ENCODE measurements at regions not wholly inside any gene's neighbourhood (a gene's known extent, or its start where the extent isn't known, plus 50 kb on each side); places are given as distances from the start of the nearest gene placed in this dataset.
A peak's percentile ranks its signal among the peaks of the same experiment; 100 is the strongest.

GRCh38 chr3:102225407-102226132 is 209.2 kb upstream of the ZPLD1 start:
- Histone ChIP-seq H3K27me3 (replicated peaks; ENCODE audit: insufficient read depth) (no peaks in the 10 kb centered on the region), H3K4me3 (no peak overlapping the region), H3K9me3 (no peaks in the 10 kb centered on the region), H3K4me1 (replicated peaks) (peaks cover 3% of the 10 kb centered on the region), H3K36me3 (no peaks in the 10 kb centered on the region), H3K27ac (no peak overlapping the region)
- TF ChIP-seq POLR2A (IDR thresholded peaks at IDR 0.05) (no peak), POLR2AphosphoS5 (IDR thresholded peaks at IDR 0.05) (peak; percentile 26), CTCF (IDR thresholded peaks at IDR 0.05) (peak in 3 of 4 experiments; percentile 61 to 76 (median 75))
- WGBS: 14% methylated on average over 1 of the region's 1 CpG
- intact Hi-C loops (cut with DNase I): loop anchor here (2.0 kb wide), 1 partner anchor 417 kb away; no protein-coding TSS in a partner anchor
- peak; percentile 18 for DNase-seq (ENCODE audit: low spot score)

GRCh38 chr3:102226463-102226862 is 208.4 kb upstream of the ZPLD1 start:
- Histone ChIP-seq H3K36me3 (no peaks in the 10 kb centered on the region), H3K27me3 (replicated peaks; ENCODE audit: insufficient read depth) (no peaks in the 10 kb centered on the region), H3K9me3 (no peaks in the 10 kb centered on the region), H3K4me1 (replicated peaks) (peaks cover 3% of the 10 kb centered on the region), H3K27ac (no peak overlapping the region), H3K4me3 (no peak overlapping the region)
- intact Hi-C loops (cut with DNase I): no loop called here
- no peak for DNase-seq (ENCODE audit: low spot score)
- WGBS: 100% methylated on average over 1 of the region's 1 CpG
- TF ChIP-seq POLR2AphosphoS5 (IDR thresholded peaks at IDR 0.05) (no peak), CTCF (IDR thresholded peaks at IDR 0.05) (no peak), POLR2A (IDR thresholded peaks at IDR 0.05) (no peak)

- WGBS: 19% methylated on average over 7 of the region's 7 CpGs
- intact Hi-C loops (cut with DNase I): no loop called here
- no peaks in the 10 kb centered on the region for H3K27me3 ChIP-seq (replicated peaks; ENCODE audit: insufficient read depth)
Measured at GRCh38 chr3:102229062-102229655, 205.7 kb upstream of the ZPLD1 start.

GRCh38 chr3:102230057-102230456 is 204.8 kb upstream of the ZPLD1 start:
- Histone ChIP-seq H3K27ac (no peak overlapping the region), H3K27me3 (replicated peaks; ENCODE audit: insufficient read depth) (no peaks in the 10 kb centered on the region), H3K4me3 (no peak overlapping the region), H3K36me3 (no peaks in the 10 kb centered on the region), H3K4me1 (replicated peaks) (peaks cover 3% of the 10 kb centered on the region), H3K9me3 (no peaks in the 10 kb centered on the region)
- WGBS: 97% methylated on average over 2 of the region's 2 CpGs
- no peak for DNase-seq (ENCODE audit: low spot score)
- TF ChIP-seq POLR2AphosphoS5 (IDR thresholded peaks at IDR 0.05) (no peak), POLR2A (IDR thresholded peaks at IDR 0.05) (no peak)
- intact Hi-C loops (cut with DNase I): no loop called here

More at GRCh38 chr3:102229062-102229655, 205.7 kb upstream of the ZPLD1 start:
- Histone ChIP-seq H3K9me3 (no peaks in the 10 kb centered on the region), H3K4me1 (replicated peaks) (peaks cover 3% of the 10 kb centered on the region), H3K27ac (no peak overlapping the region), H3K36me3 (no peaks in the 10 kb centered on the region), H3K4me3 (no peak overlapping the region)
- TF ChIP-seq POLR2AphosphoS5 (IDR thresholded peaks at IDR 0.05) (peak; percentile 54), POLR2A (IDR thresholded peaks at IDR 0.05) (no peak), CTCF (IDR thresholded peaks at IDR 0.05) (peak; percentile 78 to 94 (median 90))
- peak; percentile 71 for DNase-seq (ENCODE audit: low spot score)

GRCh38 chr3:102233881-102234280 is 200.9 kb upstream of the ZPLD1 start:
- no peak overlapping the region for H3K4me3 ChIP-seq
- no peak for DNase-seq (ENCODE audit: low spot score)
- H3K36me3 ChIP-seq: no peaks in the 10 kb centered on the region
- intact Hi-C loops (cut with DNase I): loop anchor here (2.0 kb wide), 1 partner anchor 303 kb away; no protein-coding TSS in a partner anchor
- H3K9me3 ChIP-seq: no peaks in the 10 kb centered on the region
- TF ChIP-seq POLR2A (IDR thresholded peaks at IDR 0.05): no peak
- TF ChIP-seq CTCF (IDR thresholded peaks at IDR 0.05): no peak
- no peak for TF ChIP-seq POLR2AphosphoS5 (IDR thresholded peaks at IDR 0.05)
- no peaks in the 10 kb centered on the region for H3K4me1 ChIP-seq (replicated peaks)
- H3K27me3 ChIP-seq (replicated peaks; ENCODE audit: insufficient read depth): no peaks in the 10 kb centered on the region
- 29% methylated on average over 1 of the region's 1 CpG for whole genome bisulfite sequencing
- H3K27ac ChIP-seq: no peak overlapping the region
